Natural killer cell (primary cell): ENCODE measurements at regions not wholly inside any gene's neighbourhood (a gene's known extent, or its start where the extent isn't known, plus 50 kb on each side); places are given as distances from the start of the nearest gene placed in this dataset.

Experiments
- ATAC-seq, 3 donors: fragments of 150-1000 bp in 2 of 3; fragments of 200-7000 bp in 1 of 3; cut with Tn5 transposase; 1 replicate in 1 of 3; 2 replicates in 2 of 3; pipeline ENCODE4 v1.10.0; 2021; ENCODE audit warnings: mild to moderate bottlenecking in 2 of 3, moderate library complexity in 2 of 3
- DNase-seq, 2 donors: peaks; one replicate each; pipeline versions ENCODE4 v3.0.0 to v3.0.0-alpha.2; 2013 to 2021; ENCODE audit warnings: mixed read lengths in 1 of 2
- H3K27ac ChIP-seq: one replicate; pipeline ENCODE4 v1.5.1; 2013; ENCODE audit warnings: mild to moderate bottlenecking, low read length
- H3K27me3 ChIP-seq: one replicate; pipeline ENCODE4 v1.6.1; 2013; ENCODE audit warnings: low read length; ENCODE audit not compliant: control insufficient read depth, insufficient read depth
- H3K36me3 ChIP-seq: one replicate; pipeline ENCODE4 v1.6.1; 2013; ENCODE audit warnings: low read length; ENCODE audit not compliant: control insufficient read depth, insufficient read depth
- H3K4me1 ChIP-seq: one replicate; pipeline ENCODE4 v1.6.1; 2013; ENCODE audit warnings: low read length; ENCODE audit not compliant: control insufficient read depth, insufficient read depth
- H3K4me3 ChIP-seq: one replicate; pipeline ENCODE4 v1.5.1; 2013; ENCODE audit warnings: low read length
- H3K9me3 ChIP-seq: one replicate; pipeline ENCODE4 v1.6.1; 2013; ENCODE audit warnings: low read length; ENCODE audit not compliant: control insufficient read depth, insufficient read depth
- H3K27ac Mint-ChIP-seq, 2 donors: one replicate each; pipeline ENCODE4 v1.8.0; 2022; ENCODE audit warnings: mild to moderate bottlenecking in 2 of 2, mixed read lengths in 2 of 2, moderate library complexity in 1 of 2
- H3K27me3 Mint-ChIP-seq, 2 donors: one replicate each; pipeline ENCODE4 v1.8.0; 2022; ENCODE audit warnings: low read depth in 2 of 2, mixed read lengths in 2 of 2
- H3K36me3 Mint-ChIP-seq: one replicate; pipeline ENCODE4 v1.8.0; 2022; ENCODE audit warnings: mixed read lengths
- H3K4me1 Mint-ChIP-seq, 2 donors: one replicate each; pipeline ENCODE4 v1.8.0; 2022; ENCODE audit warnings: mixed read lengths in 2 of 2
- H3K4me3 Mint-ChIP-seq: one replicate; pipeline ENCODE4 v1.8.0; 2022; ENCODE audit warnings: mild to moderate bottlenecking, moderate library complexity, mixed read lengths
- H3K9me3 Mint-ChIP-seq, 2 donors: one replicate each; pipeline ENCODE4 v1.8.0; 2022; ENCODE audit warnings: mixed read lengths in 2 of 2
- CTCF ChIP-seq: fragments of 200-600 bp; IDR thresholded peaks from one replicate; pipeline ENCODE4 v1.8.0; 2022; ENCODE audit warnings: antibody characterized with exemption
- WGBS: methylation state at CpG from one replicate; pipeline ENCODE4 v1.1.7; 2013; ENCODE audit warnings: missing lambda C conversion rate; ENCODE audit not compliant: insufficient coverage; 5-methylcytosine and 5-hydroxymethylcytosine counted together
- intact Hi-C: fragments of 100-400 bp; cut with micrococcal nuclease; formaldehyde crosslinking; loops from one replicate; pipeline ENCODE4 v1.14.2; 2022

GRCh38 chr17:70767102-70767701, 597.9 kb downstream of the KCNJ2 start:
- Mint-ChIP-seq H3K36me3 (no peaks in the 10 kb centered on the region), H3K4me1 (no peaks in the 10 kb centered on the region), H3K9me3 (peaks cover 0 to 2% of the 10 kb centered on the region in 2 donors), H3K27me3 (no peaks in the 10 kb centered on the region), H3K27ac (no peak overlapping the region), H3K4me3 (no peak overlapping the region)
- no peak for TF ChIP-seq CTCF
- DNase-seq: no peak
- no peaks in the 10 kb centered on the region for H3K4me1 ChIP-seq
- whole genome bisulfite sequencing: 81% methylated on average over 1 of the region's 2 CpGs
- intact Hi-C loops: no loop called here
- H3K27me3 ChIP-seq: no peaks in the 10 kb centered on the region
- no peaks in the 10 kb centered on the region for H3K9me3 ChIP-seq
- no peak overlapping the region for H3K4me3 ChIP-seq
- ATAC-seq: no peak
- H3K36me3 ChIP-seq: no peaks in the 10 kb centered on the region
- H3K27ac ChIP-seq: no peak overlapping the region

GRCh38 chr17:70769956-70770355, 600.6 kb downstream of the KCNJ2 start:
- no peak for TF ChIP-seq CTCF
- H3K4me3 ChIP-seq: no peak overlapping the region
- no peaks in the 10 kb centered on the region for H3K36me3 ChIP-seq
- H3K27ac Mint-ChIP-seq: no peak overlapping the region
- ATAC-seq (no peak), DNase-seq (no peak)
- no peaks in the 10 kb centered on the region for H3K4me1 Mint-ChIP-seq
- H3K36me3 Mint-ChIP-seq: no peaks in the 10 kb centered on the region
- H3K9me3 Mint-ChIP-seq: no peaks in the 10 kb centered on the region
- no peaks in the 10 kb centered on the region for H3K9me3 ChIP-seq
- H3K27me3 Mint-ChIP-seq: no peaks in the 10 kb centered on the region
- no peaks in the 10 kb centered on the region for H3K4me1 ChIP-seq
- H3K27ac ChIP-seq: no peak overlapping the region
- intact Hi-C loops: no loop called here
- H3K27me3 ChIP-seq: no peaks in the 10 kb centered on the region
- H3K4me3 Mint-ChIP-seq: no peak overlapping the region
- 88% methylated on average over 1 of the region's 1 CpG for WGBS

GRCh38 chr17:70771804-70772386, 602.6 kb downstream of the KCNJ2 start:
- Mint-ChIP-seq H3K4me3 (no peak overlapping the region), H3K9me3 (no peaks in the 10 kb centered on the region), H3K4me1 (no peaks in the 10 kb centered on the region), H3K27ac (no peak overlapping the region), H3K36me3 (no peaks in the 10 kb centered on the region), H3K27me3 (no peaks in the 10 kb centered on the region)
- no peak overlapping the region for H3K27ac ChIP-seq
- H3K36me3 ChIP-seq: no peaks in the 10 kb centered on the region
- no peaks in the 10 kb centered on the region for H3K9me3 ChIP-seq
- no peak overlapping the region for H3K4me3 ChIP-seq
- H3K4me1 ChIP-seq: no peaks in the 10 kb centered on the region
- intact Hi-C loops: no loop called here
- ATAC-seq (no peak), DNase-seq (no peak)
- WGBS: 85% methylated on average over 13 of the region's 14 CpGs
- TF ChIP-seq CTCF: no peak
- no peaks in the 10 kb centered on the region for H3K27me3 ChIP-seq

DNA sequence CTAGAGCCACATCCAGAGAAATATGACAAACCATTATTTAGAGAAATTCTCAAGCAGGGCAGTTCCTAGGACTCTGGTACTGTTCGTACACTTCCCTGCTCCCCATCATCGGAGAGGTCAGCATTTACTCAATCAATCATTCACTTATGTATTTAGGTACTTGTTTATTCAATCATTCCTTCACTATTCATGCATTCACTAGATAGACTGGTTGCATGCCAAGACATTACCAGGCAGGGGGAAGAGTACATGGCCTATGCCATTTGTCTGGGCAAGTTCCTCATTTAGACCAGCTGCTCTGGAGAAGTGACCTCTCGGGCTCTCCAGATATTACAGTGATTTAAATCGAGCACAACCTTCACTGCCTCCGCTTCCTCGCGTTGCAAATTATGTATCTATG, 603.4 kb downstream of the KCNJ2 start:
- H3K36me3 ChIP-seq: no peaks in the 10 kb centered on the region
- no peak for ATAC-seq
- no peak overlapping the region for H3K27ac ChIP-seq
- no peak overlapping the region for H3K4me3 ChIP-seq
- no peak for TF ChIP-seq CTCF
- H3K27me3 Mint-ChIP-seq: no peaks in the 10 kb centered on the region
- H3K9me3 Mint-ChIP-seq: no peaks in the 10 kb centered on the region
- H3K27me3 ChIP-seq: no peaks in the 10 kb centered on the region
- no peak overlapping the region for H3K4me3 Mint-ChIP-seq
- 78% methylated on average over 4 of the region's 7 CpGs for WGBS
- intact Hi-C loops: no loop called here
- H3K27ac Mint-ChIP-seq: no peak overlapping the region
- no peaks in the 10 kb centered on the region for H3K4me1 Mint-ChIP-seq
- DNase-seq: no peak
- no peaks in the 10 kb centered on the region for H3K36me3 Mint-ChIP-seq
- no peaks in the 10 kb centered on the region for H3K4me1 ChIP-seq
- H3K9me3 ChIP-seq: no peaks in the 10 kb centered on the region
